Fibroblast of pulmonary artery (primary cell): ENCODE measurements at regions not wholly inside any gene's neighbourhood (a gene's known extent, or its start where the extent isn't known, plus 50 kb on each side); places are given as distances from the start of the nearest gene placed in this dataset.

Source experiments
- DNase-seq: peaks from one replicate; pipeline ENCODE4 v3.0.0-alpha.2; 2010; ENCODE audit warnings: low read depth
- H3K4me3 ChIP-seq: replicated peaks from 2 replicates; pipeline ENCODE4 v1.5.1; 2011; ENCODE audit warnings: low read depth, mild to moderate bottlenecking, control low read depth, low read length, moderate library complexity
- TF ChIP-seq, protein P1 (sequence below): IDR thresholded peaks from 2 replicates; pipeline ENCODE4 v1.5.1; 2011; ENCODE audit warnings: mild to moderate bottlenecking, control low read depth, low read length, inconsistent platforms; ENCODE audit errors: missing control alignments

DNA sequence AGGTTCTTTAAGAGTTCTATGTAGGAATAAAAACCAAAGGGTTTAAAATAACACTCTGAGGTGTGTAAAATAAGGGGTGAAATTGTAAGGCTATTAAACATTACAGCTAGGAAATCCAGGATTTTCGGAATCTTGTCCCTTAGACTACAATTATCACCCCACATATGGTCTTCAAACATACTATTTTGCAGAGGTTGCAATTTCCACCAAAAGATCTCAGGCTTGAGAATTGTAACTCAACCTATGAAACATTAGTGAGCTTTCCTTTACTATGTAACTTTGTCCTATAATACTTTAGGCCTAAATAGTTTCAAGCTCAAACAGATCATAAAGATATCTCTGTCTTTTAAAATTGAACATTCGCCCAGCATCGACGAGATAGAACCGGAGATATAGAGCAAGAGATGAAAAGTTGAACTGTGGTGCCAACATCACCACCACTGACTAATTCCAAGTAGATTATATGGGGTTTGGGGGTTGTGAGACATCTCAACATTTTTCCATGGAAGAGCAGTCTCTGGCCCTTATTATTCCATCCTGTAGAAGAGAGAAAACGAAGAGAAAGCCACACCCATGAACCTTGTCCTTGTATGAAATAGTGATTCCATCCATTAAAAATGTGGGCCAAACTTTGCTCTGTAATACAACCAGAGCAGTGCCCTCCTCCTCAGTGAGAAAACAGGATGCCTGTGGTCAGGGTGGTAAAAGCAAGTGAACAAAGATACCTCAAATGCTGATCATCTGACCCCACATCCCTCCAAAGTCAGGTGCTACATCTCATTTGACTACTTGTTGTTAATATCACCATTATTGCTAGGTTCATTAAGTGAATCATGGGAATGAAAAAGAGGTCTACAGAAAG lies 284.5 kb upstream of the GJE1 start:
- TF ChIP-seq, protein P1, sequence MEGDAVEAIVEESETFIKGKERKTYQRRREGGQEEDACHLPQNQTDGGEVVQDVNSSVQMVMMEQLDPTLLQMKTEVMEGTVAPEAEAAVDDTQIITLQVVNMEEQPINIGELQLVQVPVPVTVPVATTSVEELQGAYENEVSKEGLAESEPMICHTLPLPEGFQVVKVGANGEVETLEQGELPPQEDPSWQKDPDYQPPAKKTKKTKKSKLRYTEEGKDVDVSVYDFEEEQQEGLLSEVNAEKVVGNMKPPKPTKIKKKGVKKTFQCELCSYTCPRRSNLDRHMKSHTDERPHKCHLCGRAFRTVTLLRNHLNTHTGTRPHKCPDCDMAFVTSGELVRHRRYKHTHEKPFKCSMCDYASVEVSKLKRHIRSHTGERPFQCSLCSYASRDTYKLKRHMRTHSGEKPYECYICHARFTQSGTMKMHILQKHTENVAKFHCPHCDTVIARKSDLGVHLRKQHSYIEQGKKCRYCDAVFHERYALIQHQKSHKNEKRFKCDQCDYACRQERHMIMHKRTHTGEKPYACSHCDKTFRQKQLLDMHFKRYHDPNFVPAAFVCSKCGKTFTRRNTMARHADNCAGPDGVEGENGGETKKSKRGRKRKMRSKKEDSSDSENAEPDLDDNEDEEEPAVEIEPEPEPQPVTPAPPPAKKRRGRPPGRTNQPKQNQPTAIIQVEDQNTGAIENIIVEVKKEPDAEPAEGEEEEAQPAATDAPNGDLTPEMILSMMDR: no peak
- DNase-seq: no peak
- H3K4me3 ChIP-seq: no peak overlapping the region

DNA sequence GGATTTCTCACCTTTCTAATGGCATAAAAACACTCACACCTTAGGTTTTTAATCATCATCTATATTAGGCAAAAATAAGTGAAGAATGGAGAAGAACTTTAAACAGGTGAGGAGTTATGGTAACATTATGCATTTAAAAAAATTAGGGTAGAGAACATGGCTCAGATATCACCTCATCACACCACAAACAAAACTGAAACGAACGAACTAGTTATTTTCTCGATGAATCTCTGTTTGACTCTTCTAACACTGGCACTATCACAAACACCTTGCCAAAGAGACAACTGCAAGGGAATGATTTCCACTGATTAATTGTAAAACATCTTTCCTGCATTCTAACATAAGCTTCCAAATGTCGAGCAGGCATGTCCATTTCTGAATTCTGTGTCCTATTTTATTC lies 286.1 kb upstream of the GJE1 start:
- H3K4me3 ChIP-seq: no peak overlapping the region
- TF ChIP-seq, protein P1: no peak
- DNase-seq: no peak

- DNase-seq: no peak
- TF ChIP-seq, protein P1: no peak
- H3K4me3 ChIP-seq: no peak overlapping the region
These were observed 289.4 kb upstream of the GJE1 start for GRCh38 chr6:141843178-141843834.

- H3K4me3 ChIP-seq: no peak overlapping the region
- no peak for DNase-seq
- TF ChIP-seq, protein P1: no peak
These were observed 299.6 kb upstream of the GJE1 start for GRCh38 chr6:141833001-141833655.

GRCh38 chr6:141830530-141830929 lies 302.2 kb upstream of the GJE1 start:
- TF ChIP-seq, protein P1: no peak
- H3K4me3 ChIP-seq: no peak overlapping the region
- DNase-seq: no peak

GRCh38 chr6:141829566-141830360 lies 303.0 kb upstream of the GJE1 start:
- H3K4me3 ChIP-seq: no peak overlapping the region
- TF ChIP-seq, protein P1: no peak
- DNase-seq: no peak
